IMR-90 (cell line): ENCODE measurements at regions not wholly inside any gene's neighbourhood (a gene's known extent, or its start where the extent isn't known, plus 50 kb on each side); places are given as distances from the start of the nearest gene placed in this dataset.

Experiments used
- ATAC-seq: fragments of 200-7000 bp; cut with Tn5 transposase; 2 replicates; pipeline ENCODE4 v1.9.1; 2020; ENCODE audit warnings: low read depth, mild to moderate bottlenecking, moderate library complexity
- BruUV-seq: library from RNA; stranded (reverse); fragments of 400-500 nt; replicated peaks from 2 replicates; lab custom pipeline; 2021; lab: Mats Ljungman, UMichigan
- CTCF ChIA-PET: fragments of 300-600 bp; formaldehyde crosslinking; extraction: SDS; loops from one replicate; lab custom pipeline; 2021; ENCODE audit warnings: antibody characterized with exemption; lab: Yijun Ruan, JAX
- POLR2A ChIA-PET: fragments of 300-600 bp; sonication (Branson Sonifier 250); formaldehyde crosslinking; loops from one replicate; lab custom pipeline; 2022; ENCODE audit warnings: antibody characterized with exemption; ENCODE audit not compliant: unreplicated experiment; lab: Charles Lee
- DNase-seq: peaks from one replicate; pipeline ENCODE4 v3.0.0; 2013
- H2AFZ ChIP-seq: replicated peaks from 2 replicates; pipeline ENCODE3; 2013; ENCODE audit warnings: low read length, mild to moderate bottlenecking; ENCODE audit not compliant: poor library complexity
- H2AK5ac ChIP-seq: 2 replicates; pipeline ENCODE4 v1.6.1; 2013; ENCODE audit warnings: low read depth, low read length, inconsistent platforms
- H2AK9ac ChIP-seq: replicated peaks from 2 replicates; pipeline ENCODE3; 2013; ENCODE audit warnings: mild to moderate bottlenecking, low read depth, low read length, moderate library complexity; ENCODE audit not compliant: poor library complexity
- H2BK120ac ChIP-seq: 2 replicates; pipeline ENCODE4 v1.6.1; 2013; ENCODE audit warnings: low read depth, low read length, inconsistent platforms
- H2BK15ac ChIP-seq: 3 replicates; pipeline ENCODE4 v1.6.1; 2013; ENCODE audit warnings: low read depth, low read length, inconsistent platforms
- H2BK20ac ChIP-seq: 2 replicates; pipeline ENCODE4 v1.6.1; 2013; ENCODE audit warnings: low read depth, mild to moderate bottlenecking, inconsistent platforms, low read length, moderate library complexity
- H2BK5ac ChIP-seq: 2 replicates; pipeline ENCODE4 v1.6.1; 2013; ENCODE audit warnings: mild to moderate bottlenecking, low read depth, low read length, inconsistent platforms; ENCODE audit not compliant: poor library complexity, severe bottlenecking
- H3K14ac ChIP-seq: replicated peaks from 2 replicates; pipeline ENCODE4 v1.6.1; 2013; ENCODE audit warnings: low read depth, low read length, inconsistent platforms
- H3K18ac ChIP-seq: 2 replicates; pipeline ENCODE4 v1.6.1; 2013; ENCODE audit warnings: low read depth, low read length, control low read depth
- H3K23ac ChIP-seq: 2 replicates; pipeline ENCODE4 v1.6.1; 2013; ENCODE audit warnings: low read depth, low read length, inconsistent platforms
- H3K27ac ChIP-seq: 2 replicates; pipeline ENCODE4 v1.5.1; 2013; ENCODE audit warnings: mild to moderate bottlenecking, control low read depth, low read length; ENCODE audit not compliant: insufficient read depth
- H3K27me3 ChIP-seq: 2 replicates; pipeline ENCODE4 v1.6.1; 2013; ENCODE audit warnings: low read length; ENCODE audit not compliant: control insufficient read depth, insufficient read depth
- H3K36me3 ChIP-seq: 2 replicates; pipeline ENCODE4 v1.6.1; 2013; ENCODE audit warnings: low read length, mixed read lengths; ENCODE audit not compliant: control insufficient read depth, insufficient read depth
- H3K4ac ChIP-seq: 2 replicates; pipeline ENCODE4 v1.6.1; 2013; ENCODE audit warnings: low read depth, low read length, inconsistent platforms
- H3K4me1 ChIP-seq: 2 replicates; pipeline ENCODE4 v1.6.1; 2013; ENCODE audit warnings: low read length, mixed read lengths; ENCODE audit not compliant: control insufficient read depth, insufficient read depth
- H3K4me2 ChIP-seq: 2 replicates; pipeline ENCODE4 v1.6.1; 2013; ENCODE audit warnings: low read depth, mild to moderate bottlenecking, control low read depth, low read length, moderate library complexity
- H3K4me3 ChIP-seq: 2 replicates; pipeline ENCODE4 v1.5.1; 2013; ENCODE audit warnings: low read depth, mild to moderate bottlenecking, control low read depth, low read length, moderate library complexity; ENCODE audit not compliant: insufficient read depth
- H3K56ac ChIP-seq: 2 replicates; pipeline ENCODE4 v1.6.1; 2013; ENCODE audit warnings: low read length, inconsistent platforms; ENCODE audit not compliant: insufficient read depth; ENCODE audit errors: extremely low read depth
- H3K79me1 ChIP-seq, 2 experiments: 2 replicates each; pipeline ENCODE4 v1.6.1; 2013; ENCODE audit warnings: low read length in 2 of 2, inconsistent platforms in 1 of 2, low read depth in 1 of 2
- H3K9ac ChIP-seq: 2 replicates; pipeline ENCODE4 v1.6.1; 2013; ENCODE audit warnings: low read depth, low read length, control low read depth
- H3K9me1 ChIP-seq: 2 replicates; pipeline ENCODE4 v1.6.1; 2013; ENCODE audit warnings: low read length, inconsistent platforms; ENCODE audit not compliant: insufficient read depth
- H3K9me3 ChIP-seq: 2 replicates; pipeline ENCODE4 v1.6.1; 2013; ENCODE audit warnings: low read length; ENCODE audit not compliant: control insufficient read depth, insufficient read depth
- H4K20me1 ChIP-seq: 2 replicates; pipeline ENCODE4 v1.6.1; 2013; ENCODE audit warnings: low read length, inconsistent platforms; ENCODE audit not compliant: insufficient read depth
- H4K5ac ChIP-seq: 2 replicates; pipeline ENCODE4 v1.6.1; 2013; ENCODE audit warnings: mild to moderate bottlenecking, low read depth, low read length, control low read depth
- H4K8ac ChIP-seq, 2 experiments: 2 replicates each; pipeline ENCODE4 v1.6.1; 2013; ENCODE audit warnings: low read depth in 2 of 2, low read length in 2 of 2, control low read depth in 1 of 2, inconsistent platforms in 1 of 2
- H4K91ac ChIP-seq: 2 replicates; pipeline ENCODE4 v1.6.1; 2013; ENCODE audit warnings: low read depth, low read length, inconsistent platforms; ENCODE audit not compliant: insufficient read depth
- CHD1 ChIP-seq: IDR thresholded peaks from 2 replicates; pipeline ENCODE4 v1.6.1; 2012; ENCODE audit warnings: low read depth, low read length, improper control_type of control experiment
- CTCF ChIP-seq: conservative IDR thresholded peaks from 2 replicates; pipeline ENCODE4 v1.5.1; 2012; ENCODE audit warnings: mild to moderate bottlenecking, low read depth, low read length, improper control_type of control experiment
- MAFK ChIP-seq: IDR thresholded peaks from 2 replicates; pipeline ENCODE4 v1.6.1; 2012; ENCODE audit warnings: low read depth, low read length, improper control_type of control experiment
- MXI1 ChIP-seq: IDR thresholded peaks from 2 replicates; pipeline ENCODE4 v1.6.1; 2012; ENCODE audit warnings: low read depth, mild to moderate bottlenecking, low read length, moderate library complexity, borderline replicate concordance
- POLR2A ChIP-seq: IDR thresholded peaks from 2 replicates; pipeline ENCODE4 v1.6.1; 2012; ENCODE audit warnings: mild to moderate bottlenecking, low read depth, low read length
- RFX5 ChIP-seq: IDR thresholded peaks from 2 replicates; pipeline ENCODE4 v1.8.0; 2012; ENCODE audit warnings: low read depth, mild to moderate bottlenecking, low read length, moderate library complexity
- WGBS, 2 experiments: methylation state at CpG; one replicate each; pipeline versions ENCODE4 v1.1.5 to v1.1.7; 2013; ENCODE audit warnings: missing lambda C conversion rate in 2 of 2; ENCODE audit not compliant: insufficient read length in 1 of 2; ENCODE audit errors: extremely low coverage in 2 of 2; 5-methylcytosine and 5-hydroxymethylcytosine counted together
- dilution Hi-C: fragments of 300-500 bp; cut with HindIII; formaldehyde crosslinking; loops from one replicate; pipeline ENCODE4 v1.14.3; 2018; ENCODE audit warnings: low sequenced_read_pairs; ENCODE audit not compliant: unreplicated experiment
- in situ Hi-C: fragments of 300-500 bp; cut with MboI; formaldehyde crosslinking; loops from 3 replicates; pipeline ENCODE4 v1.14.3; 2019; ENCODE audit warnings: low sequenced_read_pairs, inconsistent platforms, mixed read lengths
- intact Hi-C: fragments of 100-400 bp; cut with micrococcal nuclease; formaldehyde crosslinking; loops from 2 replicates; pipeline ENCODE4 v1.10.0; 2022

DNA sequence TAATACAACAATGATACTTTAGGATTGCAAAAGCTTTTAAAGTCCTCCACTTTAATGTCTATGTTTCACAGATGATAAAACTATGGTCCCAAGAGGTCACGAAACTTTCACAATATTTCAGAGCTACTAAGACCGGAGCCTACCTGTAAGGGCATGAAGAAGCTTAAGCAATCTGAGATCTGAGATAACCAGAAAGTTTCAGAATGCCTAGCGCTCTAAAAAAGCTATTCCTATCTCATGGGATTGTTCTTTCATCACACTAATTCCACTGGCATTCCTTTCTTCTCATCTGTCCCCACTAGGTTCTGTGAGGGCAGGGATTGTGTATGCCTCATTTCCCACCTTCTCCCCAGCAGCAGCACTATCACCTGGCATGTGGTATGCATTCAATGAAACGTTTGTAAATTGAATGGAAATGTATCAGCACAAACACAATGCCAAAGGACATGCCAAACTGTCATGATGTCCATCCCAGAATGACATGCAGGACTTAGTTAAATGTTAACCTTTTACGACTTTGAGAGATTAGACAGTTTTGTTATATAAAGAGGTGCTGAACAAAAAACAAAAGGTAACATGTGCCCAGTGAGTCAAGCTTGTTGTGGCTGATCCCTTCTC, 104.7 kb upstream of the NR2F2 start:
- H2BK120ac ChIP-seq = no peak overlapping the region
- no peaks in the 10 kb centered on the region for H3K4me1 ChIP-seq
- H3K9me1 ChIP-seq = no peaks in the 10 kb centered on the region
- no peak overlapping the region for H2BK5ac ChIP-seq
- TF ChIP-seq POLR2A = no peak
- TF ChIP-seq MXI1 = no peak
- TF ChIP-seq RFX5 = no peak
- no peak for TF ChIP-seq CHD1
- no peak for TF ChIP-seq MAFK
- TF ChIP-seq CTCF = no peak
- no peak overlapping the region for H2AFZ ChIP-seq
- no peaks in the 10 kb centered on the region for H3K79me1 ChIP-seq
- dilution Hi-C loops (no loop called here), in situ Hi-C loops (no loop called here), intact Hi-C loops (no loop called here)
- POLR2A ChIA-PET = no interaction called here
- H3K9ac ChIP-seq = no peak overlapping the region
- no peak overlapping the region for H4K5ac ChIP-seq
- no peak overlapping the region for H3K27ac ChIP-seq
- CTCF ChIA-PET = no interaction called here
- H3K56ac ChIP-seq = no peak overlapping the region
- H3K4me2 ChIP-seq = no peak overlapping the region
- H2AK9ac ChIP-seq = no peak overlapping the region
- no peak overlapping the region for H3K4ac ChIP-seq
- no peak overlapping the region for H3K23ac ChIP-seq
- H2AK5ac ChIP-seq = no peak overlapping the region; the same call in 1 of the 2 replicates
- H3K18ac ChIP-seq = no peak overlapping the region
- no peak overlapping the region for H4K91ac ChIP-seq
- no peaks in the 10 kb centered on the region for H3K27me3 ChIP-seq
- no peak overlapping the region for H2BK15ac ChIP-seq
- no TSS peak for BruUV-seq
- ATAC-seq (no peak), DNase-seq (no peak)
- no peaks in the 10 kb centered on the region for H3K36me3 ChIP-seq
- no peak overlapping the region for H3K14ac ChIP-seq
- H4K20me1 ChIP-seq = no peaks in the 10 kb centered on the region
- H4K8ac ChIP-seq = no peak overlapping the region
- no peaks in the 10 kb centered on the region for H3K9me3 ChIP-seq
- no peak overlapping the region for H2BK20ac ChIP-seq
- WGBS, 2 experiments = no CpG with 5 or more reads among the region's 5 CpGs
- H3K4me3 ChIP-seq = no peak overlapping the region
